H1 (cell line): ENCODE measurements at regions not wholly inside any gene's neighbourhood (a gene's known extent, or its start where the extent isn't known, plus 50 kb on each side); places are given as distances from the start of the nearest gene placed in this dataset.

ENCODE experiments used
- CTCF ChIA-PET: fragments of 300-600 bp; sonication (Branson Sonifier 250); formaldehyde crosslinking; loops from one replicate; lab custom pipeline; 2021; ENCODE audit not compliant: partially characterized antibody; lab: Charles Lee
- POLR2A ChIA-PET: fragments of 300-600 bp; sonication (Branson Sonifier 250); formaldehyde crosslinking; loops from one replicate; lab custom pipeline; 2021; ENCODE audit warnings: inconsistent platforms; ENCODE audit not compliant: partially characterized antibody; lab: Charles Lee
- DNase-seq, 2 experiments: peaks; one replicate each; pipeline versions ENCODE4 v3.0.0 to v3.0.0-alpha.2; 2010 to 2022; ENCODE audit warnings: low spot score in 2 of 2, low read depth in 1 of 2, mixed read lengths in 1 of 2
- FAIRE-seq: peaks from 2 replicates; lab custom pipeline; 2011; peaks lifted over from hg19 to GRCh38; lab: Jason Lieb, UNC
- H2AFZ ChIP-seq: 2 replicates; pipeline ENCODE4 v1.8.1; 2012; ENCODE audit warnings: low read length, inconsistent platforms
- H2AK5ac ChIP-seq: 2 replicates; pipeline ENCODE4 v1.6.1; 2013; ENCODE audit warnings: low read depth, low read length
- H2BK120ac ChIP-seq: replicated peaks from 2 replicates; pipeline ENCODE3; 2013; ENCODE audit warnings: low read depth, low read length, inconsistent platforms
- H2BK12ac ChIP-seq: 2 replicates; pipeline ENCODE4 v1.6.1; 2013; ENCODE audit warnings: low read depth, low read length
- H2BK15ac ChIP-seq: 2 replicates; pipeline ENCODE4 v1.6.1; 2013; ENCODE audit warnings: low read length
- H2BK20ac ChIP-seq: 2 replicates; pipeline ENCODE4 v1.6.1; 2013; ENCODE audit warnings: low read length
- H2BK5ac ChIP-seq: 2 replicates; pipeline ENCODE4 v1.6.1; 2013; ENCODE audit warnings: low read depth, low read length
- H3K14ac ChIP-seq: 2 replicates; pipeline ENCODE4 v1.6.1; 2013; ENCODE audit warnings: inconsistent platforms; ENCODE audit not compliant: insufficient read length
- H3K18ac ChIP-seq: 2 replicates; pipeline ENCODE4 v1.6.1; 2013; ENCODE audit warnings: low read length; ENCODE audit errors: extremely low read depth
- H3K23ac ChIP-seq: 2 replicates; pipeline ENCODE4 v1.6.1; 2013; ENCODE audit warnings: inconsistent platforms; ENCODE audit not compliant: insufficient read length
- H3K23me2 ChIP-seq: 2 replicates; pipeline ENCODE4 v1.6.1; 2013; ENCODE audit warnings: low read depth, low read length
- H3K27ac ChIP-seq: 2 replicates; pipeline ENCODE4 v1.6.1; 2011; ENCODE audit warnings: low read depth, low read length, inconsistent platforms
- H3K27me3 ChIP-seq, 4 experiments: replicated peaks in 1 of 4; 1 replicate in 1 of 4; 2 replicates in 3 of 4; pipeline versions ENCODE4 v1.6.1 to v1.8.1; 2011 to 2013; ENCODE audit warnings: low read length in 3 of 4, mild to moderate bottlenecking in 3 of 4, inconsistent platforms in 2 of 4, mixed read lengths in 2 of 4, moderate library complexity in 1 of 4; ENCODE audit not compliant: control insufficient read depth in 3 of 4, insufficient read depth in 3 of 4; ENCODE audit errors: extremely low read depth in 1 of 4
- H3K36me3 ChIP-seq, 4 experiments: 2 replicates each; pipeline versions ENCODE4 v1.6.1 to v1.8.1; 2011 to 2013; ENCODE audit warnings: mild to moderate bottlenecking in 4 of 4, low read length in 3 of 4, moderate library complexity in 2 of 4, control low read depth in 1 of 4, inconsistent platforms in 1 of 4; ENCODE audit not compliant: insufficient read depth in 4 of 4, control insufficient read depth in 2 of 4
- H3K4ac ChIP-seq: replicated peaks from 2 replicates; pipeline ENCODE3; 2013; ENCODE audit warnings: low read length, low read depth, mixed read lengths, inconsistent platforms; ENCODE audit not compliant: insufficient read length
- H3K4me1 ChIP-seq, 4 experiments: replicated peaks in 1 of 4; 1 replicate in 1 of 4; 2 replicates in 3 of 4; pipeline versions ENCODE4 v1.6.1 to v1.8.1; 2011 to 2013; ENCODE audit warnings: low read length in 3 of 4, inconsistent platforms in 2 of 4, mixed read lengths in 1 of 4; ENCODE audit not compliant: insufficient read depth in 4 of 4, control insufficient read depth in 3 of 4
- H3K4me2 ChIP-seq, 2 experiments: 2 replicates each; pipeline versions ENCODE4 v1.6.1 to v1.8.1; 2011 to 2013; ENCODE audit warnings: low read depth in 2 of 2, low read length in 2 of 2, control low read depth in 1 of 2, inconsistent platforms in 1 of 2, mild to moderate bottlenecking in 1 of 2; ENCODE audit not compliant: insufficient read depth in 1 of 2
- H3K4me3 ChIP-seq, 4 experiments: fragments of 200-600, 300-600 bp in 1 of 4; sonication (generic), shearing (Covaris generic), sonication (Bioruptor Twin) in 1 of 4; 2 replicates each; pipeline versions ENCODE4 v1.5.1 to v1.8.1; 2011 to 2016; ENCODE audit warnings: low read length in 4 of 4, low read depth in 3 of 4, control low read depth in 2 of 4, inconsistent platforms in 2 of 4, mild to moderate bottlenecking in 2 of 4, mixed read lengths in 1 of 4, moderate library complexity in 1 of 4; ENCODE audit not compliant: insufficient read depth in 2 of 4; ENCODE audit errors: extremely low read depth in 1 of 4
- H3K56ac ChIP-seq: replicated peaks from 2 replicates; pipeline ENCODE3; 2013; ENCODE audit warnings: low read depth, mild to moderate bottlenecking, mixed read lengths, low read length, inconsistent platforms; ENCODE audit not compliant: insufficient read length
- H3K79me1 ChIP-seq: 2 replicates; pipeline ENCODE4 v1.6.1; 2013; ENCODE audit warnings: low read depth, low read length, control low read depth
- H3K79me2 ChIP-seq, 2 experiments: 2 replicates each; pipeline versions ENCODE4 v1.6.1 to v1.8.1; 2012 to 2013; ENCODE audit warnings: low read length in 2 of 2, mild to moderate bottlenecking in 2 of 2, inconsistent platforms in 1 of 2; ENCODE audit not compliant: insufficient read depth in 2 of 2, control insufficient read depth in 1 of 2
- H3K9ac ChIP-seq, 4 experiments: replicated peaks in 1 of 4; 1 replicate in 1 of 4; 2 replicates in 3 of 4; pipeline versions ENCODE4 v1.6.1 to v1.8.1; 2011 to 2013; ENCODE audit warnings: low read depth in 3 of 4, low read length in 3 of 4, control low read depth in 2 of 4, mild to moderate bottlenecking in 2 of 4, moderate library complexity in 2 of 4, inconsistent platforms in 1 of 4; ENCODE audit errors: extremely low read depth in 1 of 4
- H3K9me3 ChIP-seq, 2 experiments: 2 replicates each; pipeline versions ENCODE4 v1.6.1 to v1.8.1; 2012 to 2013; ENCODE audit warnings: mild to moderate bottlenecking in 2 of 2, moderate library complexity in 2 of 2, control low read depth in 1 of 2, inconsistent platforms in 1 of 2, low read depth in 1 of 2, low read length in 1 of 2, mixed read lengths in 1 of 2; ENCODE audit not compliant: insufficient read depth in 2 of 2
- H4K20me1 ChIP-seq, 2 experiments: replicated peaks in 1 of 2; 2 replicates each; pipeline versions ENCODE3 to v1.8.1; 2011 to 2013; ENCODE audit warnings: inconsistent platforms in 2 of 2, low read length in 2 of 2, mild to moderate bottlenecking in 1 of 2; ENCODE audit not compliant: insufficient read depth in 2 of 2, control insufficient read depth in 1 of 2
- H4K5ac ChIP-seq: 2 replicates; pipeline ENCODE4 v1.6.1; 2013; ENCODE audit warnings: low read length, low read depth, mixed read lengths, inconsistent platforms; ENCODE audit not compliant: insufficient read length
- H4K8ac ChIP-seq: 2 replicates; pipeline ENCODE4 v1.8.0; 2013; ENCODE audit warnings: mild to moderate bottlenecking, moderate library complexity, low read length, inconsistent platforms; ENCODE audit not compliant: insufficient read depth; ENCODE audit errors: extremely low read depth
- H4K91ac ChIP-seq: replicated peaks from 2 replicates; pipeline ENCODE3; 2013; ENCODE audit warnings: low read length, mixed read lengths, inconsistent platforms; ENCODE audit not compliant: insufficient read length
- CEBPB ChIP-seq: IDR thresholded peaks from 2 replicates; pipeline ENCODE4 v1.6.1; 2012; ENCODE audit warnings: low read depth, low read length
- CTBP2 ChIP-seq: IDR thresholded peaks from 2 replicates; pipeline ENCODE4 v1.7.0; 2011; ENCODE audit warnings: borderline replicate concordance, mild to moderate bottlenecking, moderate library complexity, mixed read lengths, low read length; ENCODE audit not compliant: insufficient read depth, insufficient read length
- HDAC2 ChIP-seq, 2 experiments: fragments of 300-600 bp in 1 of 2; sonication (generic) in 1 of 2; IDR thresholded peaks; 2 replicates each; pipeline ENCODE4 v1.6.1; 2011 to 2012; ENCODE audit warnings: low read depth in 2 of 2, low read length in 2 of 2, mild to moderate bottlenecking in 2 of 2, moderate library complexity in 2 of 2, borderline replicate concordance in 1 of 2, inconsistent platforms in 1 of 2
- HDAC6 ChIP-seq: IDR thresholded peaks from one replicate; pipeline ENCODE4 v1.7.1; 2012; ENCODE audit warnings: low read depth, mild to moderate bottlenecking, inconsistent platforms, low read length, moderate library complexity
- KDM4A ChIP-seq: IDR thresholded peaks from one replicate; pipeline ENCODE4 v1.7.1; 2012; ENCODE audit warnings: low read depth, mild to moderate bottlenecking, moderate library complexity, low read length, inconsistent platforms; ENCODE audit not compliant: severe bottlenecking
- KDM5A ChIP-seq: fragments of 200-600 bp; IDR thresholded peaks from 2 replicates; pipeline ENCODE4 v1.7.1; 2012; ENCODE audit warnings: mild to moderate bottlenecking, low read length, inconsistent platforms, mixed read lengths
- POLR2A ChIP-seq, 2 experiments: IDR thresholded peaks; 1 replicate in 1 of 2; 2 replicates in 1 of 2; pipeline ENCODE4 v1.6.1; 2011; ENCODE audit warnings: low read depth in 2 of 2, low read length in 2 of 2, mild to moderate bottlenecking in 2 of 2; ENCODE audit errors: control extremely low read depth in 1 of 2
- SAP30 ChIP-seq: fragments of 300-600 bp; sonication (generic); IDR thresholded peaks from 2 replicates; pipeline ENCODE4 v1.7.1; 2012; ENCODE audit warnings: low read length, moderate library complexity, mild to moderate bottlenecking, inconsistent platforms; ENCODE audit not compliant: insufficient read depth, insufficient replicate concordance
- SP4 ChIP-seq: IDR thresholded peaks from 2 replicates; pipeline ENCODE4 v1.6.1; 2012; ENCODE audit warnings: low read length, inconsistent platforms
- WGBS, 2 experiments: shearing (Covaris generic) in 1 of 2; methylation state at CpG; one replicate each; pipeline versions ENCODE4 v1.1.6 to v1.1.7; 2013 to 2015; ENCODE audit warnings: low lambda C conversion rate in 2 of 2, mixed read lengths in 2 of 2, inconsistent platforms in 1 of 2, low coverage in 1 of 2, missing lambda C conversion rate in 1 of 2; ENCODE audit not compliant: insufficient replicate concordance in 2 of 2, insufficient coverage in 1 of 2, insufficient read length in 1 of 2; ENCODE audit errors: extremely low coverage in 1 of 2, missing lambda C conversion rate in 1 of 2; 5-methylcytosine and 5-hydroxymethylcytosine counted together
- TF ChIP-seq, protein P1 (sequence below): IDR thresholded peaks from 2 replicates; pipeline ENCODE4 v1.6.1; 2011; ENCODE audit warnings: low read depth, mild to moderate bottlenecking, low read length; ENCODE audit not compliant: insufficient read depth
- TF ChIP-seq, protein P2 (sequence below): IDR thresholded peaks from 2 replicates; pipeline ENCODE4 v1.6.1; 2011; ENCODE audit warnings: low read length, improper control_type of control experiment

DNA sequence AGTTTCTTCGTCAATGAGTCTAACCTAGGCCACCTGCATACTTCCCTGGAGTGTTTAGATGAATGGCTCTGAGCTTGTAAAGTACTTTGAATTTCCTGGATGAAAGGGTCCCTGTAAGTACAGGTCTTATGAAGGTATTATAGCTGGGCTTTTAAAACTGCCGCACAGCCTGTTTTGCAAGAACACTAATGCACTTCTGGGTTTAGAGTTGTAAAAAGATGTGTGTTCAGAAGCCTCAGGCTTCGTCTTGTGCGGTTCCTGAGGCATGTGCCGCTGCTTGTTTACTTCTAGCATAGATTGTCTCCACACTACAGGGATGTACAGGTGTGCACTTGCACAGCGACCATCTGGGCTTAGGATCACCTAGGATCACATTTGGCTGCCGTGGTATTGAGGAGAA, 324.5 kb downstream of the SOX4 start:
- Histone ChIP-seq H3K4me2 (no peak overlapping the region), H3K4ac (no peak overlapping the region), H4K91ac (no peak overlapping the region), H2AFZ (no peak overlapping the region), H3K23ac (no peak overlapping the region), H4K5ac (no peak overlapping the region), H3K4me1 (peaks cover 0 to 5% (median 2%) of the 10 kb centered on the region in 4 experiments; a peak in 3 of 7 replicates), H3K18ac (no peak overlapping the region), H2BK15ac (0 out of 2 replicates have a peak overlapping the region, but pooled peaks have one; percentile 19), H2BK120ac (no peak overlapping the region), H3K36me3 (peaks cover 0 to 4% (median 0%) of the 10 kb centered on the region in 4 experiments; a peak in 2 of 8 replicates), H2BK20ac (no peak overlapping the region), H3K9me3 (no peaks in the 10 kb centered on the region), H3K56ac (no peak overlapping the region), H3K9ac (no peak overlapping the region), H3K79me1 (peaks cover 6% of the 10 kb centered on the region), H3K4me3 (no peak overlapping the region), H2BK5ac (no peak overlapping the region), H4K20me1 (no peaks in the 10 kb centered on the region), H2BK12ac (no peak overlapping the region), H3K27ac (no peak overlapping the region), H3K23me2 (no peaks in the 10 kb centered on the region), H3K14ac (no peak overlapping the region), H3K27me3 (no peaks in the 10 kb centered on the region), H4K8ac (no peak overlapping the region), H3K79me2 (peaks cover 0 to 33% of the 10 kb centered on the region in 2 experiments; a peak in 2 of 4 replicates), H2AK5ac (no peak overlapping the region)
- POLR2A ChIA-PET = no interaction called here
- DNase-seq (no peak), FAIRE-seq (no peak)
- 91% methylated on average over 7 of the region's 7 CpGs; no CpG with 5 or more reads in 1 of the 2 experiments for WGBS, 2 experiments
- CTCF ChIA-PET = interaction anchor here (0.6 kb wide), 1 partner anchor 28 kb away, joined by 4 read pairs; no protein-coding TSS in a partner anchor
- TF ChIP-seq CEBPB (no peak), HDAC6 (no peak), SAP30 (no peak), CTBP2 (no peak), HDAC2 (IDR thresholded peaks at IDR 0.05; ENCODE audit: borderline replicate concordance in 1 of 2, low read depth in 2 of 2, low read length in 2 of 2) (no peak), KDM4A (no peak), POLR2A (IDR thresholded peaks at IDR 0.05; ENCODE audit: control extremely low read depth in 1 of 2, low read depth in 2 of 2, low read length in 2 of 2) (no peak), KDM5A (no peak), SP4 (no peak)
- TF ChIP-seq, protein P1, sequence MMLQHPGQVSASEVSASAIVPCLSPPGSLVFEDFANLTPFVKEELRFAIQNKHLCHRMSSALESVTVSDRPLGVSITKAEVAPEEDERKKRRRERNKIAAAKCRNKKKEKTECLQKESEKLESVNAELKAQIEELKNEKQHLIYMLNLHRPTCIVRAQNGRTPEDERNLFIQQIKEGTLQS = no peak
- TF ChIP-seq, protein P2, sequence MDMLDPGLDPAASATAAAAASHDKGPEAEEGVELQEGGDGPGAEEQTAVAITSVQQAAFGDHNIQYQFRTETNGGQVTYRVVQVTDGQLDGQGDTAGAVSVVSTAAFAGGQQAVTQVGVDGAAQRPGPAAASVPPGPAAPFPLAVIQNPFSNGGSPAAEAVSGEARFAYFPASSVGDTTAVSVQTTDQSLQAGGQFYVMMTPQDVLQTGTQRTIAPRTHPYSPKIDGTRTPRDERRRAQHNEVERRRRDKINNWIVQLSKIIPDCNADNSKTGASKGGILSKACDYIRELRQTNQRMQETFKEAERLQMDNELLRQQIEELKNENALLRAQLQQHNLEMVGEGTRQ = no peak
